HL-60 (cell line): ENCODE measurements at regions not wholly inside any gene's neighbourhood (a gene's known extent, or its start where the extent isn't known, plus 50 kb on each side); places are given as distances from the start of the nearest gene placed in this dataset.

Source experiments
- DNase-seq, 2 experiments: peaks; one replicate each; pipeline ENCODE4 v3.0.0-alpha.2; 2010 to 2020; ENCODE audit warnings: low read depth in 1 of 2, low spot score in 1 of 2
- H3K27ac ChIP-seq: fragments of 250-450 bp; sonication (Bioruptor Pico); replicated peaks from 2 replicates; pipeline ENCODE4 v1.5.1; 2020; ENCODE audit warnings: mild to moderate bottlenecking, moderate library complexity
- H3K27me3 ChIP-seq: fragments of 250-450 bp; sonication (Bioruptor Pico); 2 replicates; pipeline ENCODE4 v1.5.1; 2021; ENCODE audit warnings: mild to moderate bottlenecking, moderate library complexity; ENCODE audit not compliant: insufficient read depth, poor library complexity, severe bottlenecking
- H3K4me3 ChIP-seq: replicated peaks from 2 replicates; pipeline ENCODE4 v1.5.1; 2011; ENCODE audit warnings: mild to moderate bottlenecking, control low read depth, low read length; ENCODE audit not compliant: insufficient read depth
- CTCF ChIP-seq: IDR thresholded peaks from one replicate; pipeline ENCODE4 v1.5.1; 2011; ENCODE audit warnings: low read length, control low read depth, inconsistent platforms; ENCODE audit not compliant: insufficient read depth
- GABPA ChIP-seq: IDR thresholded peaks from 2 replicates; pipeline ENCODE4 v1.6.1; 2012; ENCODE audit warnings: low read depth
- POLR2AphosphoS5 ChIP-seq: IDR thresholded peaks from 2 replicates; pipeline ENCODE4 v1.6.1; 2012; ENCODE audit warnings: low read depth
- SPI1 ChIP-seq: IDR thresholded peaks from 2 replicates; pipeline ENCODE4 v1.6.1; 2012; ENCODE audit warnings: low read depth, mild to moderate bottlenecking, borderline replicate concordance
- TF ChIP-seq, protein P1 (sequence below): IDR thresholded peaks from 2 replicates; pipeline ENCODE4 v1.6.1; 2012; ENCODE audit warnings: low read depth; ENCODE audit not compliant: insufficient replicate concordance

DNA sequence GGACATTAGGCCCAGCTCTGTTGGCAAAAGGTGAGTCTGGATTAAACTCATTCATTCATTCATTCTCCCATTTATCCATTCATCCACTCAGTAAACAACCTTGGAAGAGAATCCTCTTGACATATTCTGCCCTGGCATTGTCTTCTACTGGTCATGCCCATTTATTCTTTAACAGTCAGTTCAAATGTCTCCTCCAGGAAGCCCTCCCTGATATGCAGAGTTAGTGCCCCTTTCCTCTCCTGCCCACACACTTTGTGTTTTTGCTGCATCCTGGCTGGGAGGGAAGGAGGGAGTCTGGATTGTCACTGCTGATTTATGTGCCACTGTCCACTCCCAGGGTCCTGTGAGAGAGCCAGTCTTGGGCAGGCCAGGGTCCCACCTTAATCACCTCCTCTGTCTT, 600.3 kb downstream of the MATN1 start:
- Histone ChIP-seq H3K27me3 (no peaks in the 10 kb centered on the region), H3K27ac (no peak overlapping the region), H3K4me3 (no peak overlapping the region)
- TF ChIP-seq, protein P1, sequence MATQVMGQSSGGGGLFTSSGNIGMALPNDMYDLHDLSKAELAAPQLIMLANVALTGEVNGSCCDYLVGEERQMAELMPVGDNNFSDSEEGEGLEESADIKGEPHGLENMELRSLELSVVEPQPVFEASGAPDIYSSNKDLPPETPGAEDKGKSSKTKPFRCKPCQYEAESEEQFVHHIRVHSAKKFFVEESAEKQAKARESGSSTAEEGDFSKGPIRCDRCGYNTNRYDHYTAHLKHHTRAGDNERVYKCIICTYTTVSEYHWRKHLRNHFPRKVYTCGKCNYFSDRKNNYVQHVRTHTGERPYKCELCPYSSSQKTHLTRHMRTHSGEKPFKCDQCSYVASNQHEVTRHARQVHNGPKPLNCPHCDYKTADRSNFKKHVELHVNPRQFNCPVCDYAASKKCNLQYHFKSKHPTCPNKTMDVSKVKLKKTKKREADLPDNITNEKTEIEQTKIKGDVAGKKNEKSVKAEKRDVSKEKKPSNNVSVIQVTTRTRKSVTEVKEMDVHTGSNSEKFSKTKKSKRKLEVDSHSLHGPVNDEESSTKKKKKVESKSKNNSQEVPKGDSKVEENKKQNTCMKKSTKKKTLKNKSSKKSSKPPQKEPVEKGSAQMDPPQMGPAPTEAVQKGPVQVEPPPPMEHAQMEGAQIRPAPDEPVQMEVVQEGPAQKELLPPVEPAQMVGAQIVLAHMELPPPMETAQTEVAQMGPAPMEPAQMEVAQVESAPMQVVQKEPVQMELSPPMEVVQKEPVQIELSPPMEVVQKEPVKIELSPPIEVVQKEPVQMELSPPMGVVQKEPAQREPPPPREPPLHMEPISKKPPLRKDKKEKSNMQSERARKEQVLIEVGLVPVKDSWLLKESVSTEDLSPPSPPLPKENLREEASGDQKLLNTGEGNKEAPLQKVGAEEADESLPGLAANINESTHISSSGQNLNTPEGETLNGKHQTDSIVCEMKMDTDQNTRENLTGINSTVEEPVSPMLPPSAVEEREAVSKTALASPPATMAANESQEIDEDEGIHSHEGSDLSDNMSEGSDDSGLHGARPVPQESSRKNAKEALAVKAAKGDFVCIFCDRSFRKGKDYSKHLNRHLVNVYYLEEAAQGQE, result no peak
- no peak for DNase-seq

GRCh38 chr1:30120245-30121000, 603.0 kb downstream of the MATN1 start:
- Histone ChIP-seq H3K27me3 (no peaks in the 10 kb centered on the region), H3K4me3 (no peak overlapping the region), H3K27ac (no peak overlapping the region)
- no peak for DNase-seq
- TF ChIP-seq POLR2AphosphoS5 (no peak), GABPA (no peak), SPI1 (no peak), CTCF (no peak)
- TF ChIP-seq, protein P1, result no peak

GRCh38 chr1:30117685-30118084, 605.7 kb downstream of the MATN1 start:
- no peak overlapping the region for H3K27ac ChIP-seq
- no peaks in the 10 kb centered on the region for H3K27me3 ChIP-seq
- no peak for TF ChIP-seq POLR2AphosphoS5
- TF ChIP-seq GABPA, result no peak
- TF ChIP-seq, protein P1, result no peak
- no peak for TF ChIP-seq CTCF
- no peak for TF ChIP-seq SPI1
- H3K4me3 ChIP-seq, result no peak overlapping the region
- DNase-seq, result no peak
